Lower leg skin (tissue), 3 donors: ENCODE measurements at regions not wholly inside any gene's neighbourhood (a gene's known extent, or its start where the extent isn't known, plus 50 kb on each side); places are given as distances from the start of the nearest gene placed in this dataset.

Experiments used
- POLR2A ChIP-seq, 2 donors: fragments of 450-650 bp; IDR thresholded peaks; one replicate each; pipeline ENCODE4 v1.6.1; 2016 to 2017; ENCODE audit warnings: antibody characterized with exemption in 2 of 2, mild to moderate bottlenecking in 1 of 2, moderate library complexity in 1 of 2
- TF ChIP-seq, protein P1 (sequence below), 3 donors: fragments of 450-650 bp; IDR thresholded peaks; one replicate each; pipeline ENCODE4 v1.5.1; 2016; ENCODE audit warnings: antibody characterized with exemption in 3 of 3, mild to moderate bottlenecking in 3 of 3, moderate library complexity in 2 of 3

DNA sequence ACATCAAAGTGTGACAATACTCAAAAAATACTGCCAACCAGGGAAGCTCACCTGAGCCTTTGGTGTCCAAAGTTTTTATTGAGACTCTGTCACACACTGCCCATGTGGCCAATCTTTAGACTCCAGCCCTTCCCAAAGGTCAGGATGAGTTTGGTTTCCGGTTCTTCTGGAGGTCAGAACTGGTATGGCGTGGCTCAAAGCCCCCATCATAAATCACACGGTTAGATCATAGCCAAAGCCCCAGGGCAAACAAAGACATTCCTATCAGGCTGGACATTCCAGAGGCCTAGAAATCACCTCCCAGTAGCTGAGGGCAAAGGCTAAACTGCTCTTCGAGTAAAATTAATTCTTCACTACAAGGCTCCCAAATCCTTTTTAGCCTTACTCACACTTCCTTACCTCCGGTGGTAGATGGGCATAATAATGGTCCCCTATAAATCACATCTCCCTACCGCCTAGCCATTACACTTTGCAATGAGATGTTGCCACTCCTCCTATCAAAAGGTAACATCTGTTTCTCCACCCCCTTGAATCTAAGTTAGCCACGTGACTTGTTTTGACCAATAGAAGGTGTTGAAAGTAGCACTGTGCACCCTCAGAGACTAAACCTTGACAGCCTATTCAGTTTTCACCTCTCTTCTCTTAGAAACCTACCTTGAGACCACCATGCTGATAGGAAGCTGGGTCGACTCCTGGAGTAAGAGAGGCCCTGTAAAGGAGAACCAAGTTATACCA lies 137.8 kb upstream of the DUSP21 start:
- TF ChIP-seq, protein P1, sequence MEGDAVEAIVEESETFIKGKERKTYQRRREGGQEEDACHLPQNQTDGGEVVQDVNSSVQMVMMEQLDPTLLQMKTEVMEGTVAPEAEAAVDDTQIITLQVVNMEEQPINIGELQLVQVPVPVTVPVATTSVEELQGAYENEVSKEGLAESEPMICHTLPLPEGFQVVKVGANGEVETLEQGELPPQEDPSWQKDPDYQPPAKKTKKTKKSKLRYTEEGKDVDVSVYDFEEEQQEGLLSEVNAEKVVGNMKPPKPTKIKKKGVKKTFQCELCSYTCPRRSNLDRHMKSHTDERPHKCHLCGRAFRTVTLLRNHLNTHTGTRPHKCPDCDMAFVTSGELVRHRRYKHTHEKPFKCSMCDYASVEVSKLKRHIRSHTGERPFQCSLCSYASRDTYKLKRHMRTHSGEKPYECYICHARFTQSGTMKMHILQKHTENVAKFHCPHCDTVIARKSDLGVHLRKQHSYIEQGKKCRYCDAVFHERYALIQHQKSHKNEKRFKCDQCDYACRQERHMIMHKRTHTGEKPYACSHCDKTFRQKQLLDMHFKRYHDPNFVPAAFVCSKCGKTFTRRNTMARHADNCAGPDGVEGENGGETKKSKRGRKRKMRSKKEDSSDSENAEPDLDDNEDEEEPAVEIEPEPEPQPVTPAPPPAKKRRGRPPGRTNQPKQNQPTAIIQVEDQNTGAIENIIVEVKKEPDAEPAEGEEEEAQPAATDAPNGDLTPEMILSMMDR (IDR thresholded peaks at IDR 0.05) = no peak
- TF ChIP-seq POLR2A (IDR thresholded peaks at IDR 0.05) = no peak
